Parathyroid adenoma (tissue), 2 donors: ENCODE measurements at regions not wholly inside any gene's neighbourhood (a gene's known extent, or its start where the extent isn't known, plus 50 kb on each side); places are given as distances from the start of the nearest gene placed in this dataset.

Experiments used
- H2AFZ ChIP-seq: fragments of 300-600 bp; sonication (generic); one replicate; pipeline ENCODE4 v1.7.0; 2017; ENCODE audit warnings: antibody characterized with exemption, mild to moderate bottlenecking
- H3K27ac ChIP-seq: fragments of 300-600 bp; sonication (generic); one replicate; pipeline ENCODE4 v1.7.0; 2017
- H3K27me3 ChIP-seq: fragments of 300-600 bp; sonication (generic); one replicate; pipeline ENCODE4 v1.7.0; 2017; ENCODE audit warnings: low read length; ENCODE audit not compliant: control insufficient read depth, insufficient read depth
- H3K36me3 ChIP-seq: fragments of 300-600 bp; sonication (generic); one replicate; pipeline ENCODE4 v1.7.0; 2017; ENCODE audit warnings: low read length; ENCODE audit not compliant: control insufficient read depth, insufficient read depth
- H3K4me1 ChIP-seq: fragments of 300-600 bp; sonication (generic); one replicate; pipeline ENCODE4 v1.7.0; 2017; ENCODE audit warnings: control low read depth
- H3K4me2 ChIP-seq: fragments of 300-600 bp; sonication (generic); one replicate; pipeline ENCODE4 v1.7.0; 2017; ENCODE audit warnings: low read length
- H3K4me3 ChIP-seq: fragments of 300-600 bp; sonication (generic); one replicate; pipeline ENCODE4 v1.7.0; 2017; ENCODE audit warnings: low read depth, low read length
- H3K79me2 ChIP-seq: fragments of 300-600 bp; sonication (generic); one replicate; pipeline ENCODE4 v1.7.0; 2017; ENCODE audit warnings: control low read depth
- H3K9ac ChIP-seq: fragments of 300-600 bp; sonication (generic); one replicate; pipeline ENCODE4 v1.7.0; 2017; ENCODE audit warnings: mild to moderate bottlenecking
- H3K9me3 ChIP-seq: fragments of 300-600 bp; sonication (generic); one replicate; pipeline ENCODE4 v1.7.0; 2017; ENCODE audit warnings: low read length; ENCODE audit not compliant: control insufficient read depth
- TF ChIP-seq, protein P1 (sequence below): fragments of 300-600 bp; sonication (generic); IDR thresholded peaks from one replicate; pipeline ENCODE4 v1.7.0; 2017; ENCODE audit warnings: antibody characterized with exemption, mild to moderate bottlenecking
- donor health status: primary hyperparathyroidism.

DNA sequence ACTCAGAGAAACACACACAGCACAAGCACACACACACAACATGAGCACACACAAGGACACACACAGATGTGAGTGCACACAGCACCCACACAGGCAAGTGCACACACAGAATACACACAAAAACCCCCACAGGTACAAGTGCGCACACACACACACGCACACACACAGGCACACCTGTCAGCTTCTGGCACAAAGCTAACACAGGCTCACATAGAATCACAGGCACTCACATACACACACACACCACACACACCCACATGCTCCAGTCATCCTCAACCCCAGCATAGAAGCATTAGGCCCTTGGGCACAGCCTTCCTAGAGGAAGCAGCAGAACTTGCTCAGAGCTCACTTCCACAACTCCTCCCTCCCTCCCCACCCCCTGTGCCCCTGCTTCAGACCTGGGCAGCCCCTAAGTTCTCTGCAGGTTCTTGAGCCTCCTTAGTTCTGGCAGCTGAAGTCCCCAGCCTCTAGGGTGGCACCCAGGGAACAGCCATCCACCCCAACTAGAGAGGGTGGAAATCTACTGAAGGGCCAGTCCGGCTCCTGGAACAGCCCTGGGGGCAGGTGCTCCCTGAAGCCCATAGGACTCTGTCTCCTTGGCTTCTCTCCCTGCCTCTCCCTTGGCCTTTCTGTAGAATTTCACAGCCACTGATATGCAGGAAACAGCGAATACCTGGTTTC, 129.9 kb upstream of the VSTM2B start:
- Histone ChIP-seq H2AFZ (no peak overlapping the region), H3K79me2 (no peaks in the 10 kb centered on the region), H3K9ac (no peak overlapping the region), H3K4me3 (no peak overlapping the region), H3K36me3 (no peaks in the 10 kb centered on the region), H3K9me3 (no peaks in the 10 kb centered on the region), H3K4me1 (no peaks in the 10 kb centered on the region), H3K27ac (no peak overlapping the region), H3K4me2 (no peak overlapping the region), H3K27me3 (no peaks in the 10 kb centered on the region)
- TF ChIP-seq, protein P1, sequence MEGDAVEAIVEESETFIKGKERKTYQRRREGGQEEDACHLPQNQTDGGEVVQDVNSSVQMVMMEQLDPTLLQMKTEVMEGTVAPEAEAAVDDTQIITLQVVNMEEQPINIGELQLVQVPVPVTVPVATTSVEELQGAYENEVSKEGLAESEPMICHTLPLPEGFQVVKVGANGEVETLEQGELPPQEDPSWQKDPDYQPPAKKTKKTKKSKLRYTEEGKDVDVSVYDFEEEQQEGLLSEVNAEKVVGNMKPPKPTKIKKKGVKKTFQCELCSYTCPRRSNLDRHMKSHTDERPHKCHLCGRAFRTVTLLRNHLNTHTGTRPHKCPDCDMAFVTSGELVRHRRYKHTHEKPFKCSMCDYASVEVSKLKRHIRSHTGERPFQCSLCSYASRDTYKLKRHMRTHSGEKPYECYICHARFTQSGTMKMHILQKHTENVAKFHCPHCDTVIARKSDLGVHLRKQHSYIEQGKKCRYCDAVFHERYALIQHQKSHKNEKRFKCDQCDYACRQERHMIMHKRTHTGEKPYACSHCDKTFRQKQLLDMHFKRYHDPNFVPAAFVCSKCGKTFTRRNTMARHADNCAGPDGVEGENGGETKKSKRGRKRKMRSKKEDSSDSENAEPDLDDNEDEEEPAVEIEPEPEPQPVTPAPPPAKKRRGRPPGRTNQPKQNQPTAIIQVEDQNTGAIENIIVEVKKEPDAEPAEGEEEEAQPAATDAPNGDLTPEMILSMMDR = no peak

DNA sequence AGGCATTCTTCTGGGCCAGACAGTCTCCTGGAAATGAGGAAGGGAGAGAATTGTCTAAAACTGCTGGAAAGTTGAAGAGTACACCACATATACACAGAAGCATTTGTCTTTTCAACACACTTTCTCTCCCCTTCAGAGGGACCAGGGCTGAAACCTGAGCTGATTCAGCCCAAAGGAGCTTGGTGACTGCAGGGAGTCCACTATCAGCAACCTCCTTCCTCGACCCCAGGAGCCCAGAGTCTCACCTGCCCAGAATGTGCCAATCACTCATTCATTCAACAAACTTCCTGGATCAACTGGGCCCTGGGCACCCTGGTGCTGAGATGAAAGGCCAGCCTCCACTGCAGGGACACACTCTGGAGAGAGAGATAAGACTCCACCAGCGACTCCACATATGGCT, 128.9 kb upstream of the VSTM2B start:
- Histone ChIP-seq H3K4me3 (no peak overlapping the region), H3K27ac (no peak overlapping the region), H3K4me2 (no peak overlapping the region), H3K9ac (no peak overlapping the region), H3K9me3 (no peaks in the 10 kb centered on the region), H2AFZ (no peak overlapping the region), H3K4me1 (no peaks in the 10 kb centered on the region), H3K36me3 (no peaks in the 10 kb centered on the region), H3K27me3 (no peaks in the 10 kb centered on the region), H3K79me2 (no peaks in the 10 kb centered on the region)
- TF ChIP-seq, protein P1 = no peak

DNA sequence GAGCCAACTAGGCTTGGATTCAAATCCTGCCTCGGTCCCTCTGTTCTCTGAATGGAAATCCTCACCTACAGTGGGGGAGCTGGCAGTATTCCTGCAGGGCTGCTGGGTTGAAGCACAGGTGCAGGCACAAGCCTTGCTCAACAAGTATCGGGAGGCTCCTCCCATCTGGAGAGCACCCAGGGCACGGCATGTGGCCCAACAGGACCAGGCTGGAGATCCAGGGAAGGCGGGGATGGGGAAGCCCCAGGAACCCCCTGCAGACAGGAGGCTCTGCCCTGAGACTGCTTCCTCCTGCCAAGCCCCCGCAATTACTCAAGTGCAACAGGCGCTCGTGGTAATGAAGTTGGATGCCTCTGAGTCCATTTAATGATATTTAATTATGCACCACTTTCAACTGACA, 128.0 kb upstream of the VSTM2B start:
- Histone ChIP-seq H3K4me2 (no peak overlapping the region), H3K27me3 (no peaks in the 10 kb centered on the region), H3K36me3 (no peaks in the 10 kb centered on the region), H3K4me1 (no peaks in the 10 kb centered on the region), H3K27ac (no peak overlapping the region), H3K79me2 (no peaks in the 10 kb centered on the region), H3K4me3 (no peak overlapping the region), H3K9me3 (no peaks in the 10 kb centered on the region), H2AFZ (no peak overlapping the region), H3K9ac (no peak overlapping the region)
- TF ChIP-seq, protein P1 = no peak

DNA sequence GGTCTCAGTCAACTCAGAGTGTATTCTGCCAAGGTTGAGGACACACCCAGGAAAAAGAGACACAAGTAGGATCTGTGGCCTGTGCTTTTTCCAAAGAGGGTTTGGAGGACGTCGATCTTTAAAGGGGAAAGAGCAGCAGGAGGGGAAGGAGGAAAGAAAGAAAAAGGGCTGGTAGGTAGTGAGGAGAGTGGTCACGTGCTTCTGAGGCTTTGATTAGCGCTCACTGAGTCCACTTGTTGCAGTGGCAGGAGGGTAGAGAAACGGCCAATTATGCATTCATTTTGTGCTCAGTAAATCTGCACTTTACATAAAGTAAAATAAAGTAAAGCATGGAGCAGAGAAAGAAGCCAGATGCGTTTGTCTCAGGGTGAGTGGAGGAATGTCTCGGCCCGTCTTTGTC, 126.0 kb upstream of the VSTM2B start:
- Histone ChIP-seq H3K36me3 (no peaks in the 10 kb centered on the region), H3K27me3 (no peaks in the 10 kb centered on the region)
- TF ChIP-seq, protein P1 = no peak

More for the DNA sequence above, 126.0 kb upstream of the VSTM2B start:
- no peak overlapping the region for H3K4me3 ChIP-seq
- no peaks in the 10 kb centered on the region for H3K4me1 ChIP-seq
- no peaks in the 10 kb centered on the region for H3K79me2 ChIP-seq
- H3K27ac ChIP-seq = no peak overlapping the region
- H3K9me3 ChIP-seq = no peaks in the 10 kb centered on the region
- H2AFZ ChIP-seq = no peak overlapping the region
- no peak overlapping the region for H3K4me2 ChIP-seq
- H3K9ac ChIP-seq = no peak overlapping the region
